IPS-NIHi11 (cell line): ENCODE measurements at regions not wholly inside any gene's neighbourhood (a gene's known extent, or its start where the extent isn't known, plus 50 kb on each side); places are given as distances from the start of the nearest gene placed in this dataset.

ENCODE experiments used
- DNase-seq: peaks from one replicate; pipeline ENCODE4 v3.0.0; 2012; ENCODE audit warnings: mixed read lengths, low spot score

DNA sequence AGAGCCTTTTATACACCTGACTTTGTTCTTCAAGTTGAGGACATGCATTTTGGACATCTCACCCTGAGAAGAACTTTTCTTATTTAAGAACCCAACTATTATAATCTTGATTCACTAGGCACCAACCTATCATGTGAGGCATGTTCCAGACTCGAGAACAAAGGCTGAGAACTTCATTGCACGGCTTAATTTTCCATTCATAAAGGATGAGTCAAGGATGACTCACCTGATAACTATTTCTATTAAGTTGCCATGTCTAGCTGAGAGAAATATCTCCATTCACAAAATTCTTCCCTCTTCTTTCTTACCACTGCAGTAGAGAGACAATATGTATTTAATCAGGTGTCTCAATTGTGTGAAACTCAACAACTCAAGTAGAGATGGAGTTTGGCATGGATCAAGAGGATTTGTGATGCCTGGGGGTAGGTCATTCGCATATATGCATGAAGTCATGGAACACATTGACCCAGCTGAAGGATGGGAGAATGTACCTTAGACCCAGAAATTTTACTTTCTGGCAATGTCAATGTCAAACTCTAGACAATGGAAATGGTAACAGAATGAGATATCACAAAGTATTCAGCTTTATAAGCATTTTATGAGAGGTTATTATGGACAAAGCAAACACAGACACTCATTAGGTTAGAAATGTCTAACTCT lies 173.2 kb upstream of the PRNP start:
- DNase-seq: no peak

DNA sequence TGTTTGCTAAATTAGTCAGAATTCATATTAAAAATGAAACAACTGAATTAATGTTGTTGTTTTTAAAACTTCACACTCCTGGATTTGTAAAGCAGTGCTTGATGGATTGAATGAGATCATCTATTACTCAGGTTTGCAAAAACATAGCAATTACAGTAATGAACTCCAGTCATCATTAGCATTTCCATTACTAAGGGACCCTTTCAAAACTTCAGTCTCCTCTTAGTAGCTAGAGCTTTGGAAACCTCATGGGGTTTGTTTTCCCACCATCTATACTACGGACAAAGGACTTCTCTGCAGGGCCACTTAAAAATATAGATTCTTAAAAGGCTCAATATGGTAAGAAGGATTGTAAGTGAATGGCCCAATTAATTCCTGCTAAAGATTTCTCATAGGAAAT lies 174.5 kb upstream of the PRNP start:
- no peak for DNase-seq

DNA sequence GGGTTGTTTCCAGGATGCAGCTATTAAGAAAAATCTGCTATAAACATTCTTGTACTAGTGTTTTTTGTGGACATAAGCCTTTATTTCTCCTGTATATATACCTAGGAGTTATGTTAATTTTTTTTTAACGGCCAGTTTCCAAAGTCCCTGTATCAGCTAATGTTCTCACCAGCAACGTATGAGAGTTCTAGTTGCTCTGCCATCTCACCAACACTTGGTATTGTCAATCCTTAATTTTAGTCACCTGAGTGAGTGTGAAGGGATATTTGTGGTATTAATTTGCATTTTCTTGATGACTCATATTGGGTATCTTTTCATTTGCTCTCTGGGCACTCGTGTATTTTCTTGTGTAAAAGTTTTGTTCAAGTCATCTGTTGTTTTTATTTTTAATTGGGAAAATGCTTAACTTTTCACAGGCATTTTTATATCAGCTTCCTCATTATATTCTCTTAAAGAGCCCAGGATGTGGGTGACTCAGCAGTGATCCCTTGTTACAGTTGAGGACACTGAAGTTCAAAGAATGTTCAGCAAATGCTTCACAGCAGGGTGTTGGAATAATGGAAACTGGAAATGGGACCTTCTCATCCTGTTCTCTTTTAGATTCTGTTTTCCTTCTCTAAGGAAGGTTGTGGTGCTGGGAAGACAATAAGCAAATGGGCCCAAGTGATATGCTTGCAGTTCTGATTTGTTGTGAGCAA lies 176.3 kb upstream of the PRNP start:
- DNase-seq: no peak

GRCh38 chr20:4508773-4509172 lies 177.5 kb upstream of the PRNP start:
- no peak for DNase-seq

DNA sequence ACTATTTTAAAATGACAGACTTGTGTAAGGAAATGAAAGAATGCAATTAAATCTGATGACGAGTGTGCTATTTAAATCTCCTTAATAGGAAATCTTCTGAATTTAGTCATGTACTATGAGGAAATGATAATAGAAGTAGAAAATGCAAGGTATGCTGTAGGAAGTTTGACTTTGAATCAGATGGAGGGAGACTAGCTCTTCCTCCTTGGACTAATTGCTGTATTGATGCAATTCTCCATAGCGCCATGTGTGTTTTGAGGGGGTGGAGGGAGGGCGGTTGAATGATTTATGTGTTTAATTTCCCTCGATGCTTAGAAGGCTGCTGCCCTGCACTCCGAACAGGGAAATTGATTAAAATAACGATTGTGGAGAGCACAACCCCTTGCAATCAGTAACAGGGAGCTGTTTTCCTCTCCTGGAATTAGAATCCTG lies 179.0 kb upstream of the PRNP start:
- no peak for DNase-seq

DNA sequence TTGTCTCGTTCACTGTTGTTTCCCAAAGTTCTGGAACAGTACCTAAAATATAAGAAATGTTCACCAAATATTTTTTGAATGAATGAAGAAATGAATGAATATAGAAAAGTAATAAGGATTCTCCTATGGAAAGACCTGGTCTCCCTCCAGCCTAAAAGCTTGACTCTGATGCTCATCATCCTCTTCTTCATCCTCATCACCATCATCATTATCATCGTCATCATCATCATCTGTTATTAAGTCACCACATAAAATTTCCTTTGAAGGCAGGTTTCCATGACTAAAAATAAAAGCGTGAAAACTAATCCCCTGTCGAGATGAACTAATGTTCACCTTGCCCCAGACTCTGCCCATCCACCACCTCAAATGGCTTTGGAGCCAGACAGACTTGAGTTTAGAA lies 181.4 kb upstream of the PRNP start:
- no peak for DNase-seq

DNA sequence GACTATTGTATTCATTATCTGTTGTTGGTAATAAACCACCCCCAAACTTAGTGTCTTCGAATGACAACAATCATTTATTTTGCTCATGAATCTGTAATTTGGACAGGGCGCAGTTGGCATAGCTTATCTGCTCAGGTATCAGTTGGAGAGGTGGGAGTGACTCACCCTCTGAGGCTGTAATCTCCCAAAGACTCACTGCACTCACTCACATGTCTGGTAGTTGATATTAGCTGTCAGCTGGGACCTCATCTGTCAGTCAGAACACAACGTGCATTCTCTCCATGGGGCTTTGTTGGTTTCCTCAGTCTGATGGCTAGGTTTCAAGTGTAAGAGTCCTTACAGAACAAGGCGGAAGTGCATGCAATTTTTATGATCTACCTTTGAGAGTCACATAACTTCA lies 183.5 kb upstream of the PRNP start:
- no peak for DNase-seq

DNA sequence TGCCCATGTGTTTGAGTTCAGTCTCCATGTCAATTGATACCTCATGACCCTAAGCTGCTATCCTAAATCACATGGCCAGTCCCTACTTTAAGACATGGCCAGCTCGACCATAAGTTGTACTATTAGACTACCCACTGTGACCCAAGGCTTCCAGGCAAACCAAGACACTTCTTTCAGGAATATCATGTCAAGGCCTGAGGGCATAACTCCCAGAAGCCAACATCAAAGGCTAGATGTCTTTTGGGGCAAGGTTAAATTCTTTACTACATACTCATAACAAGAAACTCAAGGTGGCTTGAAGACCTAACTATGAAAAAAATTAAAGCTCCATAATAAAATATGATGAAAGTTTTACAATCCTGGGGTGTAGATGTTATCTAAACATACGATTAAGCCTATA lies 192.9 kb upstream of the PRNP start:
- no peak for DNase-seq

DNA sequence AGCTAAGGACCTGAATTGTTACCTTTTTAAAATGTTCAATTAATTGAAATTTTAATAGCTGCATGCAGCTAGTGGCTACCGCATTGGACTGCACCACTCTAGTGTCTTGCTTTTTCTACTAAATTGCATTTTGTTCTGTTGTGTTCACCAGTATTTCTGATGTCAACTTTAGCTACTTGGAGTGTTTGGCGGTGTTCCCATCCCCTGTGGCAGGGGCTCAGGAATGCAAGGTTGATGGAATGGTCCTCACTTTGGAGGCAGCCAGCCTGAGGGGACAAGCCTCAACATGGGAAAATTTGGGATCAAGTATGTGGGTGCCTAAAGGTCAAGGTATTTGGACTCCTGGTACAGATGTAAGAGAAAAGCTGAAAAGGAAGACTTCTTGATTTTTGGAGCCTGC lies 194.6 kb upstream of the PRNP start:
- no peak for DNase-seq

GRCh38 chr20:4490606-4491280 lies 195.5 kb upstream of the PRNP start:
- DNase-seq: no peak

DNA sequence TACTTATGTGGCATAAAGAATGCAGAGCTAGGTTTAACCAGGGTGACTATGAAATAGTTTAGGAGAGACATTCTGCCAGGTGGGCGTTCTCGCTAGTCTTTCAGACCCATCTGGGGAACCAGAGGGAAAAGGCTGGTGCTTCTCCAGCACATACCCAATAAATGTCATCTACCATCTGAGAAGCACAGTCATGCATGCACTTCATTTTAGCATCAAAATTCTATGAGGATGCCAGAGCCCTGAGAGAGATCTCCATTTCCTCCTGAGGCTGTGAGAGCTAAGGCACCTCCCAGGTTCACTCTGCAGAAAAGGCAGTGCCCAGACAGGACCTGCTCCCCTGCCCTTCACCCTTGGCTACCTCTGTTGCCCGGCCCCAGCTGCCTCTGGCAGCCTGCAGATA lies 196.2 kb upstream of the PRNP start:
- DNase-seq: no peak

DNA sequence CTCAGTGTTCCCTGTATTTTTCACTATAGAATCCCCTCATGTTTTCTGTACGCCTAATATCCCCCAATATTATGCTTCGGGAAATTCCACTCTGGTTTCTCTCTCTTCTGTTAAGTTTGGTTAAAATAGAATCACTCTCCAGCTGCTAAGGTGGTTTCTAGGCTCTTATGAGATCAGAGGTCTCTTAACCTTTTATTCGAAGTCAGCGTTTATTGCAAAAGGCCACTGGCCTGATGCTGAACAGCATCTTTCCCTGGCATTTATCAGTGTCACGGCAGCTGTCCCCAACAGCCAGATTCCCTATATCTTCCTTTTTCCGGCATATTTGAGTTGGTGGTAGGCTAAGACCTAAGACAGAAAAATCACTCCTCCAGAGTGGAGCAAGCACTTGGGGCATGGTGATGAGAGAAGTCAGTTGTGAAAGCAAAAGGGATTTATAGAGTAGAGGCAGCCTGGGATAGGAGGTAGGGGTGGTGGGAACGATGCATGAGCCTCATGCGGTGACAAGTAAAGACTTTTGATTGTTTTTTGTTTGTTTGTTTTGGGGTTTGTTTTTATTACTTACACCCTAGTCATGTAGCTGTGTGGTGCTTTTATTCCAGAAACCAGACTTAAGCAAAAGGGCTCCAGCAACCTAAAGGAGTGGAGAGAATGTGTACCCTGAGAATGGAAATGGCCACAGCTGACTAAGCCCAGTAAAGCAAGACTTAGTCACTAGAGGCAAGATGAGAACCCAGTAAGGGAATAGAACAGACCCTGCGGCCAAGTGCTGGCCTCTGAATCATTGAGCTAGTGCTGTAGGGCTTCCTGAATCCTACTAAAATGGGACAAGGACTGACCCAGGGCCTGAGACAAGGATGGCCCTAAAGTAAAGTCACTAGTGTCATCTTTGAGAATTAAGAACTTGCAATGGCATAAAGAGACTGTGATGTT lies 197.6 kb upstream of the PRNP start:
- no peak for DNase-seq

DNA sequence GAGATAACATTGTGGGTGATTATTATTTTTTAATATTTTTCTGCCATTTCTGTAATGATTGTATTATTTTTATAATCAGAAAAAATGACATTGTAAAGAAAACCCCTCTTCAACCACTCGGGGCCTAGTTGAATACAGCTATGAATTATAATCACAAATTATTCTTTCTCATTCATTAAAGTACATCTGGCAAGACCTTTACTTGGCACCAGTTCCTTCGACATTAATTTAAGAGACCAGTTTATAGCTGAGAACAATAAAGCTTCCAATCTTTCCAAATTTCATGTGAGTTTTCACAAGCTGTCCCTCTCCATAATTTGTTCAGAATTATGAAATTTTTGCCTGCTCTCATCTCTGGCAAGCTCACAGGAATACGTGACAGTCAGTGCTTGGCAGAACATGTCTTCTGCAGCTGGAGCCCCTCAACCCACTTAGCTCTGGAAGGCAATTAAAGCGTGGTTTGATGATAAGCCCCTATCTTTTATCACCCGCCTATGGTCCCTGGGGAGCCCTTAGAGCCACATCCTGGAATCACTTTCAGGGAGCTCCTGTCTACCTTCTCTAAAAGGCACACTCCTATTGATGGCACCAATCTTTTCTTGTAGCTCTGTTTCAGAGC lies 201.8 kb upstream of the PRNP start:
- DNase-seq: no peak

DNA sequence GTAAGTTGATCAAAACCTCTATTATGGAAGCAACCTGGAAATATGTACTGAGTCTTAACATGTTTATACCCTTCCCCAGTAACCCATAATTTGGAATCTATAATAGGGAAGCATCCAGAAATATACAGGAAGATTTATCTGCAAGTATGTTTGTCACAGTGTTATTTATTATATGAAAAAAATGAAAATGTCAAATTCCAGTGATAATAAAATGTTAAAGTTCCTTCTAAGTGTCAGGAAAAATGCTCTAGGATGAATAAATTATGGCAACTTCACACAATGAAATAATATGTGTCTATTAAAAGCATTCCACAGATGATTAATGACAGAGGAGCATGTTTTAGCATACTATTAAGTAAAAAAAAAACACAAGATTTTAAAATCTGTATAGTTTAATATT lies 202.3 kb upstream of the PRNP start:
- DNase-seq: no peak

GRCh38 chr20:4483486-4483885 lies 202.8 kb upstream of the PRNP start:
- no peak for DNase-seq

- no peak for DNase-seq
Observed at GRCh38 chr20:4480104-4480503, 206.2 kb upstream of the PRNP start.

DNA sequence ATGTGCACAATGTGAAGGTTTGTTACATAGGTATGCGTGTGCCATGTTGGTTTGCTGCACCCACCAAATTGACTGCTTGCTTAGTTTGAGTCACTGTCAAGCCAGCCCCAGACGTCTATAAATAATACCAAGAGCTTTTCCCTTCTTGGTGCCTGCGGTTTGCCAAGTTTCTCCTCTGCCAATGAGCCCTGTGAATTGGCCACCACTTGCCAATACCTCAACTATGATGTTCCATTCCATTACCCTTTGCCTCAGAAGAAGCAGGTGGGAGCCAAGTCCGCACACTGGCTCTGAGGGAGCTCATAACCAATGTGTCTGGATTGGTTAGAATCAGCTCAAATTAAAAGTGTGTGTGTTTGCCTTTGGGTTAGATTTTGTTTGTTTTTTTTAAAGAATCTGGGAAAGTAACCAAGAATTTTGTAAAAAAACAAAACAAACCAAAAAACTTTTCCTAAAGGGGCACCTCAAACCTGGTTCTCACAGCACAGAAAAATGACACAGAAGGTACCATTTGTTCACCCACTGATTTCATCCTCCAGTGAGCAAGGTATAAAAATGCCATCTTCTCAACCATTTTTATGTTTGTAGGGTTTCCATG lies 209.3 kb upstream of the PRNP start:
- no peak for DNase-seq

DNA sequence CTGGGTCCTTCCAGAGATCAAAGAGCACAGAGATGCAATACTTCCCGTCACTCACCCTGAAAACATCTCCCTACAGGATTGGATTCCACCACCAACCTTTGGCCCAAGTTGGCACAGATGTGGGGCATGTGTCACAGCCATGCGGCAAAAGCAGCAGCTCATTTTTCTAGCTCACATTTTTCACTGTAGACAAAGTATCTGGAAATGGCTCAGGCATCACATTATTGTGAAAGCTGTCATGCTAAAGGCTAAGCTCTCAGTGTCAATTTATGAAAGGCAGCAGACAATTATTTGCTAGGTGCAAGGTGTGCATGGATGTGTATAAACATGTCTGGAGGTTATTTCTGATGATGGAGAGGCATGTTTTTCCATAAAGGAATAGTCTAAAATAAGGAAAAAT lies 213.3 kb upstream of the PRNP start:
- no peak for DNase-seq

DNA sequence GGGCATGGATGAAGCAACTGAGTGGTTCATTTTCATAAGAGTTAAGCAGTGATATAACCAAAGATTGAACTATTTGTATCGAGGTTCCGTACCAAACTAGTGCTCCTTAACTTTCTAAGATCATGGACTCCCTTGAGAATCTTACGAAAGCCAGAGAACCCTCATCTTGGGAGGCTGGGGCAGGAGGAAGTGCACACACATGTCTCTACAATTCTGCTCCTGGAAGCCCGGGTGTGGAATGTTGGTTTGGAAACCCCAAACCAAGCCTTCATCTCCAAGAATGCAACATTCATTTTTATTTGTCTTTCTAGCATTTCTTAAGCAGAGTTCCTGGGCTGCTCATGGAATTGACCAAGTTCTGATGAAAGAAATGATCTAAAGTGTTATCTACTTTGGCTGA lies 215.0 kb upstream of the PRNP start:
- DNase-seq: no peak

GRCh38 chr20:4470375-4470774 lies 215.9 kb upstream of the PRNP start:
- DNase-seq: no peak

GRCh38 chr20:4469910-4470309 lies 216.3 kb upstream of the PRNP start:
- no peak for DNase-seq

- DNase-seq: no peak
Observed at GRCh38 chr20:4468114-4468513, 218.1 kb upstream of the PRNP start.
